Stomach (tissue), 8 donors: ENCODE measurements at regions not wholly inside any gene's neighbourhood (a gene's known extent, or its start where the extent isn't known, plus 50 kb on each side); places are given as distances from the start of the nearest gene placed in this dataset.

Experiments used
- DNase-seq, 2 donors: peaks; one replicate each; pipeline versions ENCODE4 v3.0.0 to v3.0.0-alpha.2; 2013 to 2019
- H3K27ac ChIP-seq, 5 donors: fragments of 200-600 bp in 4 of 5; sonication (generic) in 4 of 5; one replicate each; pipeline ENCODE4 v1.5.1; 2013 to 2019; ENCODE audit warnings: mild to moderate bottlenecking in 1 of 5, moderate library complexity in 1 of 5
- H3K27me3 ChIP-seq, 3 donors: fragments of 200-600 bp; sonication (generic); one replicate each; pipeline ENCODE4 v1.5.1; 2017 to 2019; ENCODE audit warnings: mixed run types in 1 of 3
- H3K36me3 ChIP-seq, 4 donors: fragments of 200-600 bp; sonication (generic); 1 replicate in 3 of 4; 2 replicates in 1 of 4; pipeline ENCODE4 v1.5.1; 2016 to 2019
- H3K4me1 ChIP-seq, 4 donors: fragments of 200-600 bp; sonication (generic); one replicate each; pipeline ENCODE4 v1.5.1; 2016 to 2019
- H3K4me3 ChIP-seq, 4 donors: fragments of 200-600 bp; sonication (generic) in 3 of 4; one replicate each; pipeline ENCODE4 v1.5.1; 2016 to 2019; ENCODE audit warnings: mild to moderate bottlenecking in 1 of 4
- H3K9me3 ChIP-seq, 4 donors: fragments of 200-600 bp; sonication (generic); one replicate each; pipeline ENCODE4 v1.5.1; 2016 to 2019
- CTCF ChIP-seq, 7 experiments: fragments of 450-650 bp in 4 of 7; fragments of 200-600 bp in 3 of 7; sonication (generic) in 3 of 7; IDR thresholded peaks; one replicate each; pipeline ENCODE4 v1.5.1; 2016 to 2019; ENCODE audit warnings: antibody characterized with exemption in 7 of 7, control low read depth in 2 of 7, mild to moderate bottlenecking in 1 of 7
- EP300 ChIP-seq: sonication (generic); formaldehyde crosslinking; IDR thresholded peaks from one replicate; pipeline ENCODE4 v1.6.1; 2017; ENCODE audit warnings: antibody characterized with exemption
- POLR2A ChIP-seq, 4 donors: fragments of 450-650 bp; IDR thresholded peaks; one replicate each; pipeline ENCODE4 v1.6.1; 2016; ENCODE audit warnings: antibody characterized with exemption in 4 of 4, control low read depth in 2 of 4, mild to moderate bottlenecking in 1 of 4, moderate library complexity in 1 of 4
- POLR2AphosphoS5 ChIP-seq, 3 donors: sonication (generic); formaldehyde crosslinking; IDR thresholded peaks; one replicate each; pipeline ENCODE4 v1.6.1; 2016; ENCODE audit warnings: antibody characterized with exemption in 3 of 3
- WGBS, 5 donors: extraction: QIAGEN DNeasy Blood & Tissue Kit in 3 of 5; methylation state at CpG; one replicate each; pipeline versions ENCODE4 v1.1.5 to v1.1.7; 2013 to 2018; 5-methylcytosine and 5-hydroxymethylcytosine counted together
- intact Hi-C: fragments of 100-400 bp; cut with DNase I; formaldehyde crosslinking; loops from one replicate; pipeline ENCODE4 v1.15.1; 2023; ENCODE audit warnings: low total_unique reads
- donor health status: healthy with polysubstance abuse.
- donor health status: Bipolar disorder and iron deficiency.
- donor health status: healthy.

- intact Hi-C loops = no loop called here
- no peaks in the 10 kb centered on the region for H3K36me3 ChIP-seq
- no peak overlapping the region for H3K27ac ChIP-seq
- no peaks in the 10 kb centered on the region for H3K9me3 ChIP-seq
- WGBS, 5 donors = 71 to 87% (median 74%) methylated on average over 7 of the region's 7 CpGs
- H3K4me3 ChIP-seq = no peak overlapping the region
- DNase-seq = no peak
- no peaks in the 10 kb centered on the region for H3K4me1 ChIP-seq
- TF ChIP-seq POLR2A (IDR thresholded peaks at IDR 0.05) (no peak), EP300 (no peak), CTCF (IDR thresholded peaks at IDR 0.05) (no peak), POLR2AphosphoS5 (IDR thresholded peaks at IDR 0.05) (no peak)
- H3K27me3 ChIP-seq = no peaks in the 10 kb centered on the region
Observed at GRCh38 chr4:180571516-180572055, 1671.6 kb upstream of the TENM3 start.

GRCh38 chr4:180578175-180578574 is 1665.0 kb upstream of the TENM3 start:
- H3K4me3 ChIP-seq = no peak overlapping the region
- TF ChIP-seq POLR2A (IDR thresholded peaks at IDR 0.05) = no peak
- DNase-seq = no peak
- WGBS, 5 donors = 63 to 88% (median 74%) methylated on average over 2 of the region's 2 CpGs
- no peak overlapping the region for H3K27ac ChIP-seq
- no peaks in the 10 kb centered on the region for H3K9me3 ChIP-seq
- intact Hi-C loops = no loop called here
- H3K4me1 ChIP-seq = no peaks in the 10 kb centered on the region
- H3K27me3 ChIP-seq = no peaks in the 10 kb centered on the region
- H3K36me3 ChIP-seq = no peaks in the 10 kb centered on the region

GRCh38 chr4:180581061-180581460 is 1662.1 kb upstream of the TENM3 start:
- 49 to 60% (median 54%) methylated on average over 4 of the region's 4 CpGs for WGBS, 5 donors
- H3K4me3 ChIP-seq = no peak overlapping the region
- intact Hi-C loops = no loop called here
- no peaks in the 10 kb centered on the region for H3K9me3 ChIP-seq
- no peak for TF ChIP-seq EP300
- TF ChIP-seq POLR2AphosphoS5 (IDR thresholded peaks at IDR 0.05) = no peak
- no peak for TF ChIP-seq CTCF (IDR thresholded peaks at IDR 0.05)
- TF ChIP-seq POLR2A (IDR thresholded peaks at IDR 0.05) = no peak
- H3K36me3 ChIP-seq = no peaks in the 10 kb centered on the region
- no peaks in the 10 kb centered on the region for H3K4me1 ChIP-seq
- H3K27me3 ChIP-seq = no peaks in the 10 kb centered on the region
- no peak overlapping the region for H3K27ac ChIP-seq
- no peak for DNase-seq

- TF ChIP-seq POLR2A (IDR thresholded peaks at IDR 0.05) (no peak), EP300 (no peak), CTCF (IDR thresholded peaks at IDR 0.05) (no peak), POLR2AphosphoS5 (IDR thresholded peaks at IDR 0.05) (no peak)
- DNase-seq = no peak
- Histone ChIP-seq H3K27ac (no peak overlapping the region), H3K9me3 (no peaks in the 10 kb centered on the region), H3K4me1 (no peaks in the 10 kb centered on the region), H3K4me3 (no peak overlapping the region), H3K27me3 (no peaks in the 10 kb centered on the region), H3K36me3 (no peaks in the 10 kb centered on the region)
- intact Hi-C loops = no loop called here
- 64 to 73% (median 68%) methylated on average over 5 of the region's 5 CpGs for WGBS, 5 donors
Observed at GRCh38 chr4:180587379-180587778, 1655.8 kb upstream of the TENM3 start.

GRCh38 chr4:180589575-180589974 is 1653.6 kb upstream of the TENM3 start:
- TF ChIP-seq CTCF (IDR thresholded peaks at IDR 0.05) (no peak), POLR2A (IDR thresholded peaks at IDR 0.05) (no peak), EP300 (no peak), POLR2AphosphoS5 (IDR thresholded peaks at IDR 0.05) (no peak)
- Histone ChIP-seq H3K4me3 (no peak overlapping the region), H3K27me3 (no peaks in the 10 kb centered on the region), H3K36me3 (no peaks in the 10 kb centered on the region), H3K4me1 (no peaks in the 10 kb centered on the region), H3K27ac (no peak overlapping the region), H3K9me3 (no peaks in the 10 kb centered on the region)
- intact Hi-C loops = no loop called here
- WGBS, 5 donors = 87 to 91% (median 90%) methylated on average over 9 of the region's 9 CpGs
- DNase-seq = no peak
